ENCODE measurements at regions not wholly inside any gene's neighbourhood (a gene's known extent, or its start where the extent isn't known, plus 50 kb on each side); places are given as distances from the start of the nearest gene placed in this dataset.

DNA sequence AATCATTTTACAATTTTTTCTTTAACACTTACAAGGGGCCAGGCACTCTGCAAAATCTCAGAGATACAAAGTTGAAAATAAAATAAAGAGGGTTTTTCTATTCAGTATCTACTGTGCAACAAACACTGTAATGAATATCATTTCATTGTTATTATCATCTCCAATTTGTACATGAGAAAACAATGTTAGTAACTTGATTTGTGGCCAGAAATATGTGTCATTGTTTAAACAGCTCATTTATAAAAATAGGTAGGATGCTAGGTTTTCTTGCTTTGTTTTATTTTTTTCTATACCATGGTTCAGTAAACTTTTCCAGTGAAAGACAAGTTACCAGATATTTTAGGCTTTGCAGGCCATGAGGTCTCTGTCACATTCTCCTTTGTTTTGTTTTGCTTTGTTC, 318.1 kb upstream of the UBE2E2 start:
- no peak for DNase-seq (ENCODE audit: low read depth)

DNA sequence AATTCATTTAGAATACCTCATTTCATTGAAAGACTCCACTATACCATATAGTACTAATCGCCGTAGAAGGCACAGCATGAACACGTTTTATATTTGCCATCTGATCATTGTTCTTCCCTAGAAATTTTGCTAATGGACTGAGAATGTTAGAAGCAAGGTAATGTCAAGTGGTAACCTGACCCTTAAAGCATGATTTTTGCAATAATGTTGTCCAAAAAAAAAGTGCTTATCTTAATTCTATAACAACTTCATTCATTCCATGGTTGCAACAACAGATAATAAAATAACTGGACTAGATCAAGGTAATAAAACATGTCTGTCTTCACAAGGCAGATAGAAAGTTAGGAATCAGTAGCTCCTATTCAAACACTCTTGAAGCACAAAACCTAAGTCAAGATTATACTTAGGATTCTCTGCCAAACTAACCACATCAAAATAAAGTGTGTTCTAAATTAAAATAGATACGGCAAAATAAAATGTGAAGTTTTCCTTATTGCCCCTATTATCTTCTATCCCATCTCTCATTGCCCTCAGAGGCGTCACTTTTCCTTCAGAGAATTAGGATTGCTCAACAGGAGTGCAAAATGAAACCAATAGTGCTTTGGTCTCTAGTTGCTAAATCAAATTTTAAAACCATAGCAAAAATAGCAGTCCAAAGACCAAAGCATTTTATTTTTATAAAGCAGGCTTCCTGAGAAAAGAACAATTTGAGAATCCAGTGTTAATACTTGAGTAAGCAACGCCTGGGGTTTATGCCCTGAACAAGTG, 317.4 kb upstream of the UBE2E2 start:
- DNase-seq (ENCODE audit: low read depth) = no peak

DNA sequence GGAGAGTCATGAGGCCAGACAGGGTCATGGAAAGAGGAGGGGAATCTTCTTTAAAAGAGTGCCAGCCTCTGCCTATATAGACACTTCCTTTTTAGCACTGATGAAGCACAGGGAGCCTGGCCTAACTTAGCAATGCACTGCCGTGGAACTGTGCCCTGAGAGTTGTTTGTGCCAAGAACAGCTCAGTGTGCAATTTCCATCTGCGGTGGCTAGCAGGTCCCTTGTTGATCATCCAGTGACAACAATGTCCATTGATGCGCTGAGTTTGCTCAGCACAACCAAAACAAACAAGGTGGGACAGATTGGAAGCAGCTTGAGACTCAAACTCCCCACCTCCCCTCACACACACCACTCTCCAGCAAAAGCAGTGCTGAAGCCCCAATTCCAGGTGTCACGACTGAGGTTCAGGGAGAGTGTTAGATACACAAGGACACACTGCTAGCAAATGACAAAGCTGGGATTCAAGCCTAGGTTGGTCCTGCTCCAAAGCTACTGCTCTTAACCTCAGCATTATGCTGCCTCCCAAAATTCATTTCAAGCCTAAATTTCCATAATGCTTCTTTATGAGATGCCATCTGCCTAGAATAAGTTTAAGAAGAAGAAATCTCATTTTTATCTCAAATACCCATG, 316.6 kb upstream of the UBE2E2 start:
- DNase-seq (ENCODE audit: low read depth) = no peak

DNA sequence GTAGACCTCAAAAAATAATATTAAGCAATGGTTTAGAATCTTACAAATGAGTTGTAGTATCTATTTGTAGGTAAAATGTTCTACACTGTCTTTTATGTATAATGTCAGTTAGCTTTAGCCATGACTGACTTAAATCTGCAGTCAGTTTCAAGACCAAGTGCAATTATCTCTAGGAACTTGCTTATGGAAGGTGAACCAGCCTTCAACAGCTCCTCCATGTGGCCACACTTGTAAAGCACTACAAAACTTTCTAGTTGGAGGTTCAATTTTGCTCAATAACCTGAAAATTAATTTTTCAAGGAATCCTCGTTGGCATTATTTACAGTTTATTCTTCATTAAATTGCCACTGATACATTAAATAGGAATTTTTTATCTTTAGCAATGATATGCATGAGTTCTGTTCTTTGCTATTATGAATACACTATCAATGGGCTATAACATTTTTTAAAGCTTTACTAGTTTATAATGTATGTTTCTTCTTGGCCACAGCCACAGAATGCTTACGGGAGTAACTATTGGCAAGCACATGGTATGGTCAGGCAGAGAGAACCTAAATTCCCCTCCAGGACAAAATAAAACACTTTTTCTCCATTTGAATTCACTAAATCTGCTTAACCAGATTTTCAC, 315.3 kb upstream of the UBE2E2 start:
- DNase-seq (ENCODE audit: low read depth) = no peak

DNA sequence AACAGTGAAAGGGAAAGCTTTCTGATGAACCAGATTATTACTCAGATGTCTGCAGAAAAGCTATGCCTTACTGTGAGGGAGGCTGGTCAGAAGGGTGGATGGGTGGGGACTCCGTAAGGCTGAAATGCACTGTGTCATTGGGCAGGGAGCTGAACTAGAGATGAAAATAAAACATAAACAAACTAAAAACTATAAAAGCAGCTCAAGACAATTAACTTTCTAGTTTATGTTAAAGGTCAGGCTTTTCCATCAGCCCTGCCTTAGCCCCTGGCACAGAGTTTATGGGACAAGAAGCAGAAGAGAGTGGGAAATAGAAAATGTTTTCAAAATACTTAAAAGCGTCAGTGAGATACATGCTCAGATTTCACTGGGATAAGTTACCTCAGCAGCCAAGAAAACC, 310.0 kb upstream of the UBE2E2 start:
- DNase-seq (ENCODE audit: low read depth) = no peak

DNA sequence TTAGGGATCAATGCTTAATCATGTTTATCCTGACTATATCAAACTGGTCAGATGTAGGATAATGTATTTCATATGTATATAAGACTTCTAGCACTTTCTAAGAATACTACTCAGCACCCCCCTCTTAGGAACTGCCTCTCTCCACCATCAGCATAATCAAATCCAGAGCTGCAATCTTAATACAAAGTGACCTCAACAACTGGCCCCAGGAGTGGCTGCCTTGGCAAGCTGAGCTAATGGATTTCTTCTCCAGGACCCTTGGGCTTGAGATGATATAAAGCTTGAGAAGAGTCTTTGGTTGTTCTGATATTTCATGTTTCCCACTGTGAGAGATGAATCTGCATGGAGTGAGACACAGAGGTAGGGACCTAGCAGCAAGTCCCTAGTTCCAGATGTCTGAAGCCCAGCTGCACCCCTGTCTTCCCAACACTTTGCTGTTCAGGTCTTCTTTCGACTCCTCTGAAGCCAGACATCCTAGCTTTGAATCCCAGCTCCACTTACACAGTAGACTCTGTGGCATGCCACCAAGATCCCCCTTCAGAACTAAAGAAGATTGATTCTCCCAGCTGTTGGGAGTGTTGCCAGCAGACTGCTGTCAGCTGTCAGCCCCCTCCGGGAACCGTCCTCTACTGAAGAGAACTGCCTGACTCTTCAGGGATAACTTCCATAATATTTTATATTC, 309.3 kb upstream of the UBE2E2 start:
- no peak for DNase-seq (ENCODE audit: low read depth)

DNA sequence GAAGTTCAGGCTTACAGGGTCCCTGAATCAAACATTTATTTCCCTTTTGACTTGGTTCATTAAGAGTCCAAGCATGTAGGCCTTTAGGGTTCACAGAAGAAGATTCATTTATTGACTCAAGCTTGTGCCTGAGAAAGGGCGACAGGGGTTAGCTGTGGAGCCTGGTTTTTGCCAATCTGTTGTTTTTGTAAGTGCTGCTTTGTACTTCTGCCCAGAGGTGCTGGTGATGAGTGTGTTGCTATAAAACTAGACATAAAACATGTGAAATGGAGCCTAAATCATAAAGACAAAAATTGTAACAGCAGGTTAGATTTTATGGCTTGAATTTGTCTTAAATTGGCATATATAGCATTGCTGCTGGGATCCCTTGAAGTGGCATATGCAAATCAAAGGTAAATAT, 308.3 kb upstream of the UBE2E2 start:
- no peak for DNase-seq (ENCODE audit: low read depth)

DNA sequence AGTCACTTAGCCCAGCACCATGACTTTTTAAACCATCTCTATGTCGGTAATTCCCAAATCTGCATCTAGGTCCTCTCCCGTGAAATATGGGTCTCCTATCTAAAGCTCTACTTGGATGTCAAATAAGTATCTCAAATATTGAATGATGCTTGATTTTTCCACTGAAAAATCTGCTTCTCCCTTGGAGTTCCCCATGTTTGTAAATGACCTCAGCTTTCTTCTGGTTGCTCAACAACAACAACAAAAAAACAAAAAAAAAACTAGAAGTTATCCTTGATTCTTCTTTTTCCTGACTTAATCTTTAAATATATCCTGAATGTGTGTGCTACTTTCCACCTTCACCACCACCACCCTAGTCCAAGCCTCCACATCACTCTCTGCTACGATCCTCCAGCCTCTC, 307.5 kb upstream of the UBE2E2 start:
- DNase-seq (ENCODE audit: low read depth) = no peak

DNA sequence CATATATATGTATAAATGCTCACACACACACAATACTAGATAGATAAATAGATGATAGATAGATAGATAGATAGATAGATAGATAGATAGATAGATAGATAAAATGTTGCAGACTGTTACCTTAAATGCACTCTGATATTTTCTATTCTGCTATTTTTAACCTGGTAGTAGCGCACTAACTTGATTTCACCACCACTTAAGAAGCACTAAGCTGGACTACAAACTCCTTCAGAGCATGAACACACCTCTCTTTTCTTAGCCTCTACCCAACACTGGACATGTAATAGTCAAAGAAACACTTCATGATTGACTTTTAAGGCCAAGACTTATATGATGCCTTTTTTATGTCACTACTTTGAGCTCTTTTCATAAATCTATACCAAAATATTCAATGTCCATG, 304.6 kb upstream of the UBE2E2 start:
- DNase-seq (ENCODE audit: low read depth) = no peak

DNA sequence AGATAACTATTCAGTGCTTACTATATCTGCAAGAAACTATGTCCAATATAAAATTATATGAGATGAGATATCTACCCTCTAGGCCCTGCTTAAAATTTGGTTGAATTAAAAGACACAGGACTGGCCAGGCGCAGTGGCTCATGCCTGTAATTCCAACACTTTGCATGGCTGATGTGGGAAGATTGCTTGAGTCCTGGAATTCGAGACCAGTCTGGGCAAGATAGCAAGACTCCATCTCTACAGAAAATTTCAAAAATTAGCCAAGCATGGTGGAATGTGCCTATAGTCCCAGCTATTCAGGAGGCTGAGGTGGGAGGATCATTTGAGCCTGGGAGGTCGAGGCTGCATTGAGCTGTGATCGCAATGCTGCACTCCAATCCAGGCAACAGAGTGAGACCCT, 303.7 kb upstream of the UBE2E2 start:
- no peak for DNase-seq (ENCODE audit: low read depth)

DNA sequence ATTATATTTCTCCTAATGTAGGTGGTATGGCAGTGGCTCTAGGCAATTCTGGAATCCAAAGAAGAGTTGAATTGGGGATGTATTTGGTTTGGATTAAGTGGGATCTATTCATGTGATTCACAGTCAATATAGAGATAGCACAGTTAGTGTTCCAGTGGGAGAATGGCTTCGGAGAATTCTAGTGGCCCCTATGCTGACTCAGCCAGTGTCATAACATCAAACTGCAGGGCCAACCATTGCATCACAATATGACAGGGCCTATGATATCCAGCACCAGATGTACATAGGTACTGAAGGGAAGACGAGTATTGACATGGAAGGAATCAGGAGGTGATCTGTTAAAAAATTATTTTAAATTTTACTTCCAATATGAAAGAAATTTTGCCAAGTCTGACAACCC, 302.8 kb upstream of the UBE2E2 start:
- no peak for DNase-seq (ENCODE audit: low read depth)

DNA sequence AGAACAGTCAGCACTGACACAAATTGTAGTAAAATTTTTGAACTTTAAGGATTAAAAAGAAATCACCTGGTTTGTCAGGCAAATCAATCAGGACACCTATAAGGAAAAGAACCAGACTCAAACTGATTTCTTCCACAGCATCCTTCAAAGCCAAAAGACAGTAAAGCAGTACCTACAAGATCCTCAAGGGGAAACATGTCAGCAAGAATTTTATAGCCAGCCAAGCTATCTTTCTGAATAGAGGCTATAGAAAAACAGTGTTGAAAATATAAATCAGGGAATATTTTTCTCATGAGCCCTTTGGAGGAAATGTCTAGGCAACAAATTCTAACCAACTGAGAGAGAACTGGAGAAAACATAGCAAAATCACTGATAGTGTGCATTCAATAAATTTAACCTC, 301.4 kb upstream of the UBE2E2 start:
- DNase-seq (ENCODE audit: low read depth) = no peak

DNA sequence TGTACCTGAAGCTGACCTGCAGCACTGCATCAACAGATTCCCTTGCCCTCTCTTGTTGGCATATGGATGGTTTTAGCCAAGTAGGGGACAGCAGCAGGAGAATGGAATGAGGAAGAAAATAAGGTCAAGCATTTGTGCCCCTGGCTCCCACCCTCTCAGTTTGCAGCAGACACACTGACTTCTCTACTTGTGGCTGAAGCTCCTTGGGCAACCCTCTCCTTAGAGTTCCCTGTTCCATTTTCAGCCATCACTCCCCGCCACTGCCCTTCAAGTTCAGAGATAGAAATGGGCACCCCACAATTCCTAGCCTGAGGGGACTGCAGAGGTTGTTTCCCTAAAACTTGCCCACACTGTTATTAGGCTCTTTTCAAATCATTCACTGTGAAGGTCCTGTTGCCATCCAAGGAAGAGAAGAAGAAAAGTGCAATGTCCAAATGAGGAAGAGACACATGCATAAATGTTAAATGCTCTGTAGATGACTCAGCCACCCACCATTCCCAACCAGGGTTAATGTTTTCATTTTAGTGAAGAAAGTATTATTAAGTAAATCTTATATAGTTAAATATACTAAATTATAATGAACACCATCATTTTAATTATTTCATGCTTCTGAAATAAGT, 295.9 kb upstream of the UBE2E2 start:
- no peak for DNase-seq (ENCODE audit: low read depth)

DNA sequence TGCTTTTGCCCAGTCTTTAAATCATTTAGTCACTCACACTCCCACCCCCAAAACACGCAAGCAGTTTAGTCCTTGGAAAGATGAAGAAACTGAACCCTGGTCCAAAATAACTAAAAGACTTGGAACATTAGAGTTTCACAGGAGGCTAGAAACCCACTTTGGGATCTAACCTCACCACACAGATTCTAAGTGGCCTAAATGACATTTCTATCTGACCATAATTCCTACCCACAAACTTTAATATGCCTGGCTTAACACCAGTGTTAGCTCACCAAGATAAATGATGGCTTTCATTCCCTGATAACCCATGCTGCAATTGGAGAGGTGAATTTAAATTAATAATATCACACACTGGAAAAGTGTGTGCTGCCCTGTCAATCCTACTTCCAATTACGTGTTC, 295.3 kb upstream of the UBE2E2 start:
- DNase-seq (ENCODE audit: low read depth) = no peak

DNA sequence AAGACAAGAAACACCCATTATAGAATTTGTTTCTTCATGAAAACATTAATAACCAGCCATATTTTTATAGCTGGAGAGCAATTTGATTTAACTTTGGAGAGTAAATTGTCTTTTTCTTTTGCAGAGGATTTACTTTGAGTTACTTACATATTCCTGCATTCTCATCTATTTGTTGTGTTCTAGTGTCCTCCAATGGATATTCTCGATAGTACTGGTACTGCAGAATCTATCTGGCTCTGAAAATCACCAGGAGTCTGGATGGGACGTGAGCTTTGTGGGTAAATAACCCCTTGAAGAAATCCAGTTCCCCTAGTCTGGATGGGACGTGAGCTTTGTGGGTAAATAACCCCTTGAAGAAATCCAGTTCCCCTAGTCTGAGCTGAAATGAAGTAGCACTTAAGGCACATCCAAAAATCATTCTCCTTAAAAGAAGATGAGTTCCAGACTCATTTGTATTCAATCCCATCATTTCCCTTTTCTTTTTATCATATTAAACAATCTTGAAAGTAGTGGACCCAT, 294.1 kb upstream of the UBE2E2 start:
- DNase-seq (ENCODE audit: low read depth) = no peak

DNA sequence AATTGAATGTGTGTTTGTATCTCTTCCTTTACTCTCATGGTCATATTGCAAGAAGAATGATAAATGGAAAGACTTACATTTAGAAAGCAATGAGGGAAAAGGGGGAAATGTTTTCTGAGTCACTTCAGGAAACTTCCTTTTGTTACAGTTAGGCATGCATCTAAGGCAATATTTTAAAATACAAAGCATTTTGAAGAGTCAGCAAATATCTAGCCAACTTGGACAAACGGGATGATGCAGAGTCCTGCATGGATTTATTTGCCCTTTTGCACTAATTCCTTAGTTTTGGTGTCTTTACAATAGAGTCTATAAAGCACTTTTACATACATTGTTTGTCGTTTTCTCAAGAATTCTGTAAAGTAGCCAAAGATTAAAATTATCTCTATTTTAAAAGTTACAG, 286.2 kb upstream of the UBE2E2 start:
- no peak for DNase-seq (ENCODE audit: low read depth)

DNA sequence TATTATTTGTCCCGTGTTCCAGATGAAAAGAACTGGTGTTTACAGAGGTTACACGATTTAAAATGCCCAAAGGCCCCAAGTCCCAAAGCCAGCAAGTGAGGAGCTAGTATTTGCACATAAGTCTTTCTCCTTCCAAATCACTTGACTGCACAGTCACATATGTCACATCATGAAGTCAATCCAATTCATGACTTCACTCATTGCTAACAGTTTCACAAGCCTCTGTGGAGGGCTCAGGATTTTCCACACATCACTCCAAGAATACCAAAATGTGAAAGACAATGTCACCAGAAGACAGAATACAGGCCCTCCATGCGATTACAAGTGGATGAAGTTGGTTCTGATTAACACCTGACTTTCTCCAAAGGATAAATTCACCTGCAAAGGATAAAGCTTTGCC, 283.1 kb upstream of the UBE2E2 start:
- DNase-seq (ENCODE audit: low read depth) = no peak

DNA sequence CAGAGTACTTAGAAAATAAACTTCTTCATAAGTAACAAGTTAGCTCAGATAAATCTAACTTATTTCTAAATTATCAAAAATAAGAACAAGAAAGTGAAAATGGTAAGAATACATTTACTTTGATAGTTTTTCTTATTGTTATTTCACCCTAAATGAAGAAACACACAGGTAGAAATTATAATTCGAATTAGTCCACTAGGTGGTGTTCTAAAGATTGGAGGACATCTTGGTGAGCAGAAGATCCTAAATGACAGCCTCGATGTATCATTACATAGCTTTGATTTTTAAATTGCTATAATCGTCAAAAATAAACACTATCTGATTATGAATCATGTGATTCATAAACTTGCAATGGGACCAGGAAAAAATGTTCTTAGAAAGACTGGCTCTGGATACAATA, 280.8 kb upstream of the UBE2E2 start:
- peak; percentile 10 for DNase-seq (ENCODE audit: low read depth)

DNA sequence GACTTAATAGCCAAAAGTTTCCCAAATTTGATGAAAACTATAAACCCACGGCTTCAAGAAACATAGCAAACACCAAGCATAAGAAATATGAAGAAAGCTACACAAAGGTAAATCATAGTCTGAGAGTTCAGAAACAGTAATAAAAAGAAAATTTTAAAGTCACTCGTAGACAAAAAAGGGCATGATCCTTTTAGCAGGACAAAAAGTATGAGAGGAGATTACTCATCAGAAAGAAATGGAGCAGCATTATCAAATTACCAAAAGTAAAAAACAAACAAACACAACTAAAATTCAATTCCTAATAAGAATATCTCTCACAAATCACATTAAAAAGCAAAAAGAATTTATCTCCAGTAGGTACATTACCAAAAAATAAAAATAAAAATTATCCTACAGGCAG, 279.4 kb upstream of the UBE2E2 start:
- no peak for DNase-seq (ENCODE audit: low read depth)

DNA sequence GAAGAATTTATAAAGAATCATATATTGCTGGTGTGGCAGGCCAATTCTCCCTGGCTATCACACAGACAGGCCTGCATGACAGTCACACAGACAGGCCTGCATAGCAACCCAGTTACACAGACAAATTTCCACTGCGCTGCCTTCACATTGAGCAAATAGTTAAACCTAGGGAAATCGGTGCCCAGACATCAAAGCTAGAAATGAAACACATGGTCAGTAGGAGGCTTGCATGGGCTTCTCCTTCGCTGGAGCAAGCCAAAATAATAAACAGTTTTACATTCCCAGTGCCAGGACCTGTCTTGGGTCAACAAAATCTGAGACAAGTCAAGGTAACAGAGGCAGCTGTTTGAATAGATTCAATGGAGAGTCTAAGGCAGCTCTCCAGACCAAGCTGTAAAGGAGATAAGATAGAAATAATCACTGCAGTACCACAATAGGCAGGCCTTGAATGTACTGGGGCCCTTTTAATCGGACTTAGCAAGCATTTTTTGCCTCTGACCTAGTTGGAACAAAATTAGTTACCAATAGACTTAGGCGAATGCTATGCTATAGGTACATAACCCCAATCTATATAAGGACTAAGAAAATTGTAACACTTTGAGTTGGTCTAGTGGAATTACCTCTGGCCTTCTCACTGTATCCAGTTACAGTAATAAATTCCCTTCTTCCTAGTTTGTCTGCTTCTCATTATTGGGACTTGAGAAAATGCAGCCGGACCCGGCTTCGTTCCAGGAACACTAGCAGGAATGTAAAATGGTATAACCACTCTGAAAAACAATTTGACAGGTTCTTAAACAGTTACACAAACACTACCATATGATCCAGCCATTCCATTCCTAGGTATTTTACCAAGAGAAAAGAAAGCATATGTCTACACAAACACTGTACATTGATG, 274.7 kb upstream of the UBE2E2 start:
- no peak for DNase-seq (ENCODE audit: low read depth)
